HCT116 (cell line): ENCODE measurements at regions not wholly inside any gene's neighbourhood (a gene's known extent, or its start where the extent isn't known, plus 50 kb on each side); places are given as distances from the start of the nearest gene placed in this dataset.

Source experiments
- ATAC-seq: fragments of 200-7000 bp; cut with Tn5 transposase; 2 replicates; pipeline ENCODE4 v1.9.1; 2020; ENCODE audit warnings: mild to moderate bottlenecking, moderate library complexity
- BruUV-seq: library from RNA; stranded (reverse); fragments of 400-500 nt; replicated peaks from 2 replicates; lab custom pipeline; 2021; lab: Mats Ljungman, UMichigan
- CTCF ChIA-PET: fragments of 300-600 bp; sonication (Branson Sonifier 250); formaldehyde crosslinking; loops from one replicate; lab custom pipeline; 2021; ENCODE audit warnings: antibody characterized with exemption; lab: Charles Lee
- POLR2A ChIA-PET: fragments of 300-600, 350-600 bp; sonication (Branson Sonifier 250); formaldehyde crosslinking; loops from one replicate; lab custom pipeline; 2021; ENCODE audit warnings: antibody characterized with exemption; lab: Charles Lee
- RAD21 ChIA-PET, 2 experiments: fragments of 300-600 bp; sonication (Branson Sonifier 250); formaldehyde crosslinking; loops; one replicate each; lab custom pipeline; 2023; ENCODE audit warnings: low total read pairs in 2 of 2; ENCODE audit not compliant: uncharacterized antibody in 2 of 2, unreplicated experiment in 2 of 2, low non-redundant PET in 1 of 2; lab: Charles Lee
- DNase-seq: peaks from one replicate; pipeline ENCODE4 v3.0.0-alpha.2; 2010; ENCODE audit warnings: low read depth, low spot score
- H2AFZ ChIP-seq: fragments of 200-600 bp; shearing (Covaris generic), sonication (generic); 2 replicates; pipeline ENCODE4 v1.6.1; 2017; ENCODE audit warnings: low read depth, mixed run types, mixed read lengths, antibody characterized with exemption, low read length; ENCODE audit not compliant: poor library complexity, severe bottlenecking
- H3K27ac ChIP-seq: 2 replicates; pipeline ENCODE4 v1.5.1; 2012; ENCODE audit warnings: low read depth, low read length
- H3K27me3 ChIP-seq: fragments of 200-600 bp; sonication (generic); 2 replicates; pipeline ENCODE4 v1.6.1; 2016; ENCODE audit warnings: mixed run types, low read length, mixed read lengths; ENCODE audit not compliant: insufficient read depth
- H3K36me3 ChIP-seq, 2 experiments: fragments of 200-500 bp in 1 of 2; fragments of 200-600 bp in 1 of 2; sonication (Bioruptor generic) in 1 of 2; sonication (generic) in 1 of 2; 2 replicates each; pipeline versions ENCODE4 v1.5.1 to v1.6.1; 2014 to 2016; ENCODE audit warnings: low read length in 2 of 2, inconsistent platforms in 1 of 2, mixed read lengths in 1 of 2, mixed run types in 1 of 2; ENCODE audit not compliant: insufficient read depth in 2 of 2, control insufficient read depth in 1 of 2
- H3K4me1 ChIP-seq, 2 experiments: fragments of 200-600 bp in 1 of 2; sonication (generic) in 1 of 2; 2 replicates each; pipeline versions ENCODE4 v1.5.1 to v1.6.1; 2012 to 2017; ENCODE audit warnings: low read length in 2 of 2, inconsistent platforms in 1 of 2, mild to moderate bottlenecking in 1 of 2, mixed read lengths in 1 of 2, mixed run types in 1 of 2, moderate library complexity in 1 of 2; ENCODE audit not compliant: insufficient read depth in 2 of 2, control insufficient read depth in 1 of 2
- H3K4me2 ChIP-seq: fragments of 200-600 bp; sonication (generic); 2 replicates; pipeline ENCODE4 v1.6.1; 2017; ENCODE audit warnings: mixed run types, low read length, mixed read lengths
- H3K4me3 ChIP-seq, 2 experiments: fragments of 200-600 bp in 1 of 2; sonication (generic) in 1 of 2; replicated peaks in 1 of 2; 2 replicates each; pipeline ENCODE4 v1.5.1; 2011 to 2016; ENCODE audit warnings: low read length in 2 of 2, control low read depth in 1 of 2, low read depth in 1 of 2, mild to moderate bottlenecking in 1 of 2, mixed read lengths in 1 of 2, mixed run types in 1 of 2
- H3K79me2 ChIP-seq: fragments of 200-600 bp; sonication (generic); 2 replicates; pipeline ENCODE4 v1.6.1; 2017; ENCODE audit warnings: mild to moderate bottlenecking, mixed run types, low read length, moderate library complexity, mixed read lengths; ENCODE audit not compliant: insufficient read depth
- H3K9ac ChIP-seq: fragments of 200-600 bp; sonication (generic); 2 replicates; pipeline ENCODE4 v1.6.1; 2016; ENCODE audit warnings: low read length, mixed read lengths
- H3K9me2 ChIP-seq: fragments of 200-600 bp; sonication (generic), shearing (Covaris generic); 2 replicates; pipeline ENCODE4 v1.6.1; 2017; ENCODE audit warnings: mixed run types, mild to moderate bottlenecking, moderate library complexity; ENCODE audit not compliant: insufficient read depth
- H3K9me3 ChIP-seq, 2 experiments: fragments of 200-500 bp in 1 of 2; fragments of 200-600 bp in 1 of 2; sonication (Bioruptor generic) in 1 of 2; sonication (generic) in 1 of 2; 2 replicates each; pipeline ENCODE4 v1.6.1; 2014 to 2017; ENCODE audit warnings: low read length in 2 of 2, mixed read lengths in 2 of 2, inconsistent platforms in 1 of 2, low read depth in 1 of 2, mild to moderate bottlenecking in 1 of 2, mixed run types in 1 of 2, moderate library complexity in 1 of 2; ENCODE audit not compliant: control insufficient read depth in 1 of 2, insufficient read depth in 1 of 2
- H4K20me1 ChIP-seq: fragments of 200-600 bp; sonication (generic), shearing (Covaris generic); 2 replicates; pipeline ENCODE4 v1.6.1; 2017; ENCODE audit warnings: mixed run types, mild to moderate bottlenecking, moderate library complexity; ENCODE audit not compliant: insufficient read depth
- CEBPB ChIP-seq: IDR thresholded peaks from 2 replicates; pipeline ENCODE4 v1.6.1; 2012; ENCODE audit warnings: low read depth
- CTCF ChIP-seq, 3 experiments: fragments of 200-600 bp in 1 of 3; sonication (generic) in 1 of 3; IDR thresholded peaks in 2 of 3; conservative IDR thresholded peaks in 1 of 3; 2 replicates each; pipeline ENCODE4 v1.5.1; 2012 to 2017; ENCODE audit warnings: low read depth in 2 of 3, low read length in 2 of 3, antibody characterized with exemption in 1 of 3, borderline replicate concordance in 1 of 3, control low read depth in 1 of 3, mild to moderate bottlenecking in 1 of 3, mixed read lengths in 1 of 3, mixed run types in 1 of 3, moderate library complexity in 1 of 3; ENCODE audit not compliant: insufficient read depth in 1 of 3
- ELF1 ChIP-seq: IDR thresholded peaks from 2 replicates; pipeline ENCODE4 v1.6.1; 2012; ENCODE audit warnings: low read depth, borderline replicate concordance
- MAX ChIP-seq: IDR thresholded peaks from 2 replicates; pipeline ENCODE4 v1.6.1; 2012
- POLR2A ChIP-seq: IDR thresholded peaks from 2 replicates; pipeline ENCODE4 v1.7.0; 2011; ENCODE audit warnings: borderline replicate concordance; ENCODE audit not compliant: insufficient read depth, insufficient read length; ENCODE audit errors: extremely low read depth
- POLR2AphosphoS5 ChIP-seq: IDR thresholded peaks from 2 replicates; pipeline ENCODE4 v1.6.1; 2011; ENCODE audit warnings: mild to moderate bottlenecking, low read depth, low read length, moderate library complexity
- REST ChIP-seq: IDR thresholded peaks from 2 replicates; pipeline ENCODE4 v1.6.1; 2012; ENCODE audit warnings: low read depth
- SIN3A ChIP-seq: IDR thresholded peaks from 2 replicates; pipeline ENCODE4 v1.6.1; 2012; ENCODE audit warnings: low read depth
- SP1 ChIP-seq: IDR thresholded peaks from 2 replicates; pipeline ENCODE4 v1.6.1; 2012; ENCODE audit warnings: low read depth
- SRF ChIP-seq: IDR thresholded peaks from 2 replicates; pipeline ENCODE4 v1.6.1; 2012; ENCODE audit warnings: low read depth
- TCF7L2 ChIP-seq: IDR thresholded peaks from 2 replicates; pipeline ENCODE4 v1.7.0; 2011; ENCODE audit warnings: borderline replicate concordance, inconsistent platforms; ENCODE audit not compliant: insufficient read depth, insufficient read length; ENCODE audit errors: extremely low read depth
- ZBTB33 ChIP-seq: IDR thresholded peaks from 2 replicates; pipeline ENCODE4 v1.6.1; 2011; ENCODE audit warnings: mild to moderate bottlenecking, low read length, moderate library complexity; ENCODE audit not compliant: insufficient replicate concordance; ENCODE audit errors: extremely low read depth
- ZNF274 ChIP-seq: fragments of 200-500 bp; sonication (Bioruptor generic); IDR thresholded peaks from 2 replicates; pipeline ENCODE4 v1.6.1; 2014; ENCODE audit warnings: mild to moderate bottlenecking, low read depth, low read length, inconsistent platforms
- intact Hi-C: fragments of 100-400 bp; cut with micrococcal nuclease; formaldehyde crosslinking; loops from 2 replicates; pipeline ENCODE4 v1.10.0; 2022

- DNase-seq, result no peak
- no peak for ATAC-seq
- H3K4me3 ChIP-seq, result no peak overlapping the region
- no peak overlapping the region for H2AFZ ChIP-seq
- H4K20me1 ChIP-seq, result no peaks in the 10 kb centered on the region; the same call in 1 of the 2 replicates
- POLR2A ChIA-PET, result no interaction called here
- CTCF ChIA-PET, result no interaction called here
- H3K27me3 ChIP-seq, result peaks cover 28% of the 10 kb centered on the region
- no peaks in the 10 kb centered on the region for H3K79me2 ChIP-seq
- no TSS peak for BruUV-seq
- H3K27ac ChIP-seq, result no peak overlapping the region
- TF ChIP-seq SP1, result no peak
- no peak for TF ChIP-seq ELF1
- no peak for TF ChIP-seq POLR2AphosphoS5
- TF ChIP-seq MAX, result no peak
- no peak for TF ChIP-seq SRF
- TF ChIP-seq CEBPB, result no peak
- TF ChIP-seq REST, result no peak
- no peak for TF ChIP-seq POLR2A
- no peak for TF ChIP-seq ZBTB33
- TF ChIP-seq ZNF274, result no peak
- no peak for TF ChIP-seq TCF7L2
- TF ChIP-seq SIN3A, result no peak
- TF ChIP-seq CTCF (IDR thresholded peaks at IDR 0.05 in 2 of 3, conservative IDR thresholded peaks at IDR 0.05 in 1 of 3; ENCODE audit: borderline replicate concordance in 1 of 3, insufficient read depth in 1 of 3, low read depth in 2 of 3, low read length in 2 of 3), result no peak
- no peaks in the 10 kb centered on the region for H3K9me2 ChIP-seq
- RAD21 ChIA-PET, result no interaction called here
- no peaks in the 10 kb centered on the region for H3K4me1 ChIP-seq
- H3K36me3 ChIP-seq, result no peaks in the 10 kb centered on the region
- intact Hi-C loops, result loop anchor here (5.0 kb wide), 1 partner anchor 214 kb away; no protein-coding TSS in a partner anchor
- H3K4me2 ChIP-seq, result no peak overlapping the region
- H3K9ac ChIP-seq, result no peak overlapping the region
- no peaks in the 10 kb centered on the region for H3K9me3 ChIP-seq
These were observed 125.6 kb downstream of the HRH4 start for GRCh38 chr18:24585996-24586566.
